ENCODE measurements at regions not wholly inside any gene's neighbourhood (a gene's known extent, or its start where the extent isn't known, plus 50 kb on each side); places are given as distances from the start of the nearest gene placed in this dataset.
A peak's percentile ranks its signal among the peaks of the same experiment; 100 is the strongest.

DNA sequence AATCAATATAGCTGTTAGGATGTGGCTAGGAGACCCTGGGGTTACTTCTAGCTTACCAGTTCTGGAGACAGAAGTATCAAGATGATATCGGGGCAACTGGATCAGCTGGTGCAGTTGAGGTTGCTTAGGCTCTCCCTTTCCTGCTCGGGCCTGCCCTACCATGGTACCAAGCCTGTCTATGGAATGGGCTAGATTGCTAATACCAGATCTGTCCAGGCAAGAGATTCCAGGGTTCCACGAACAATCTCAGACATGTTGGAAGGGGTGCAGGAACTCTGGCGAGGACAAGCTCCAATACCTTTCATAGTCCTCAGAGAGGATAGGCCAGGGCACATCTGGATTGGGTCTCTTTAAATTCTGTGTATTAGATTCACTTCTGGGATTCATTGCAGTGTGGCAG, 53.8 kb downstream of the ADM start:
- DNase-seq (ENCODE audit: low spot score): no peak

DNA sequence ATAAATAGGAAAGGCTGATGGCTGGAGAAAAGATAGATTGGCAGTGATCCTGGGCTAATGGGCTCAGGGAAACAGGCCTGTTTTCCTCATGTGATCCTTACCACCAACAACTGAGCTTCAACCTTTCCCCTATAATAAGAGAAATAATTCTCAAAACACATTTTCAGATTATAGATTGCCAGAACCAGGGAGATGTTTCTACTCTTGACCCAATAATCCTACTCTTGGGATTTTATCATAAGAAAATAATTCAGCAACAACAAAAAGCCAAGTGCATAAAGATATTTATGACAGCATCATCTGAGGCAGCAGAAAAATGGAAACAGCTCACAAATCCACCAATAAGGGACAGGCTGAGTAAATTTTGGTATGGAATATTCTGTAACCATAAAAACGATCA, 54.3 kb downstream of the ADM start:
- no peak for DNase-seq (ENCODE audit: low spot score)

DNA sequence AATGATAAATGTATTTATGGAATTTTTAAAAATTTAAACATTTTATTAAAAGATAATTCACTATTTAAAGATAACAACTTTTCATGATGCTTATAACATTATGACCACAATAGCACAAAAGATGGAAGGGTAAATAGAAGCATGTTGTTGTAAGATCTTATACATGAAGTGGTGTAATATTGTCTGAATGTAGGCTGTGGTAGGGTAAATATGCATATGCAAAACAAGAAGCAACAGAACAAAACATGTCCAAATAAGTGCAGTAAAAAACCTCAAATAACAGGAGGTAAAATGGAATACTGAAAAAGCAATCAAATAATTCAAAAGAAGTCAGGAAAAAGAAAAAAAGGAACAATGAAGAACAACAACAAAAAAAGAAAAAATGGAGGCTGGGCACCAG, 56.0 kb downstream of the ADM start:
- DNase-seq (ENCODE audit: low spot score): no peak

DNA sequence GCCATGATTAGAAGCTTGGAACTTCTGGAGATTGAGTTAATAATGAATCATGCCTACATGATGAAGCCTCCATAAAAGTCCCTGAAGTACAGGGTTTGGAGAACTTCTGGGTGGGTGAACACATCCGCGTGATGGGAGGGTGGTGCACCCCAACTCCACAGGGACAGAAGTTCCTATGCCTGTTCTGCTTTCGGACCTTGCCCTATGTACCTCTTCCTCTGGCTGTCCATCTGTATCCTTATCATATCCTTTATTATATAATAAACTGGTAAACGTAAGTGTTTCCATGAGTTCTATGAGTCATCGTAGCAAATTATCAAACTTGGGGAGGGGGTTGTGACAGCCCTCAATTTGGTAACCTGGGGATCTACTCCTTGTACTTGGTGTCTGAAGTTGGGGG, 60.2 kb downstream of the ADM start:
- no peak for DNase-seq (ENCODE audit: low spot score)

DNA sequence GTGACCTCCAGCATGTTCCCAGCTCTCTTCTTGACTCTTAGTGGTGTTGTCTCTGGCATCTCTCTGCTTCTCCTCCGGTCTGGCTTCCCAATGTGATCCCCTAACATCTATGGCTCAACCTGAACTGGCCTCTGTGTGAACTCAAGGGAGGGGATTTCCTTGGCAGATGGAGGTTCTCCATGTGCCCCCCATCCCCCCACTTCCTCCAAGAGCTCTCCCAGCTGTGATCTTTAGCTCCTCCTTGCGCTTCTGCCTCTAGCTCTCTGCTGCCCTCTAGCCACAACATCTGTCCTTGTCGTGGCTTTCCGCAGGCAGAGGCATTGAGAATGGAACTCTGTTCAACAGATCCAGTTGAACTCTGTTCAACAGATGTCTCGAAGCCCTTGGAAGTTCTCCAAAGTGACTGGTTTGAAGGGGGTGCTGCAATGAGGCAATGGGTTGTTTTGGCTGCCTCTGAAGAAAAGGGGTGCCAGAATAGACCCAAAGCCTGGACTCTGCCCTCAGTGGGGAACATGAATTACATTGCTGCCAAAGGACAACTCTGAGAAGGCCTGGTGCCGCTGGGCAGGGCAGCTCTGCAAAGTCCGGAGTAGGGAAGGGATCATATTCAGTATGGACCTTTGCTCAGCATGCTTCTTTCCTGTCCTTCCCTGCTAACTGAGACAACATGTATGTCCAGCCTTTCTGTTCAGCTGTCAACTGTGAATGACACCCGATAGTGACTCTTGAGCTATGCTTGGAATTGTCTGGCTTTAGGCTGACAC, 61.9 kb downstream of the ADM start:
- peak; percentile 45 for DNase-seq (ENCODE audit: low spot score)

DNA sequence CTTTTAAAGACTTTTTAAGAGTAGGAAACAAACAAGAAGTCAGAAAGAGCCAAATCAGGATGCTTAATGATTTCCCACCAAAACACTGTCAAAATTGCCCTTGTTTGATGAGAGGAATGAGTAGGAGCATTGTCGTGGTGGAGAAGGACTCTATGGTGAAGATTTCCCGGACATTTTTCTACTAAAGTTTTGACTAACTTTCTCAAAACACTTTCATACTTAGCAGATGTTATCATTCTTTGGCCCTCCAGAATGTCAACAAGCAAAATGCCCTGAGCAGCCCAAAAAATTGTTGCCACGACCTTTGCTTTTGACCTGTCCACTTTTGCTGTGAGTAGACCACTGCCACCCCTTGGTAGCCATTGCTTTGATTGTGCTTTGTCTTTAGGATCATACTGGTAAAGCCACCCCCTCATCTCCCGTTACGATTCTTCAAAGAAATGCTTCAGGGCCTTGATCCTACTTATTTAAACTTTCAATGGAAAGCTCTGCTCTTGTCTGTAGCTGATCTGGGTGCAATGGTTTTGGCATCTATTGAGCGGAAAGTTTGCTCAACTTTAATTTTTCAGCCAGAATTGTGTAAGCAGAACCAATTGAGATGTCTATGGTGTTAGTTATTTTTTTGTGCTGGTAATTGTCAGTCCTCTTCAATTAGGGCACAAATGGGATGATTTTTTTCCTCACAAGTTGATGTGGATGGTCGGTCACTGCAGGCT, 67.2 kb downstream of the ADM start:
- no peak for DNase-seq (ENCODE audit: low spot score)

DNA sequence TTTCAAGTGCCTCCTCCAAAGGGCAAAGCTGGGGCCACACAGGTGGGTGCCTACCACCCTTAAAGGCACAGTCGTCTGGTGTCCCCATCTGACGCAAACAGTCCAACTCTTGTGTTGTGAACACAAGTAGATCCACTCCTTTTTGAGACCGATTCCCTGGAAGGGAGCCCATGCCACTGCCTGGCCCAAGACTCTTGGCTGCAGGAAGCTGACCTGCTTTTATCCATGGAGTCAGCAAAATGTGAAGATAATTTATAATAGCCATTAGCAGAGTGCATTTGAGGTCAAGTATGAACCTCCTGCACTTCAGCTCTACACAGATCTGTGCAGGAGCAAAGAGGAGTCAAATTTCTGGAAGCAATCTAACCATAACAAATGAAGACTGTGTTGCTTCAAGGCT, 68.5 kb downstream of the ADM start:
- no peak for DNase-seq (ENCODE audit: low spot score)

DNA sequence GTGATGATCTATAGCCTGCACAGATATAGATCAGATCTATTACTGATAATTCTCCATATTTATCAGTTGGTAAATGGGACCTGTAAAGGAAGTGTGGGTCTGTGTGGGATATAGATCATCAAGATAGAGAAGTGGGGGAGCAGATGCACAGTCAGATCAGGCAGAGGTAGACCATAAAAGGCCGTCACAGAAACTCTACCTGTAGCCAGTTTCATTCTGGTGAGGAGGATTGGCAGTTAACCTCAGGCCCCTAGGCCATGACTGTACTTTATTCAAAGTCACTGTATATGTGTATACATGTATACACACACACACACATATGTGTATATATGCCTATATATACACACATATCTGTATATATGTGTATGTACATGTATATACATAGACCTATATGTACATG, 69.1 kb downstream of the ADM start:
- DNase-seq (ENCODE audit: low spot score): no peak

DNA sequence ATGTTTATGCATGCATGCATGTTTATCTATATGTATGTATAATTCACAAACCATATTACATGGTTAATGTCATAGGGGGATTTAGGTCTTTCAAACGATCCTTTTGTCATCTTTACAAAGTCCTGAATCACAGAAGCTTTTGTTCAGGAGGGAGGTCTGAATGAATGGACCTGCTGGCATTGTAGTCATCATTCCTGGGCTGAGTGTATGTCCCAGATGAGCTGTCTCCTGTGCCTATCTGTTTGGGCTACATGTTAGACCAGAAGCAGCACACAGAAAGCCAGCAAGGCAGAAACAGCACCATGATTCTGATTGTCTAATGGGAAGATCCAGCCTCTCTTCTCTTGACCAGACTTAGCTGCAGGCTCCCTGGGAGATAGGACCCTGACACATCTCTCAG, 69.5 kb downstream of the ADM start:
- no peak for DNase-seq (ENCODE audit: low spot score)

DNA sequence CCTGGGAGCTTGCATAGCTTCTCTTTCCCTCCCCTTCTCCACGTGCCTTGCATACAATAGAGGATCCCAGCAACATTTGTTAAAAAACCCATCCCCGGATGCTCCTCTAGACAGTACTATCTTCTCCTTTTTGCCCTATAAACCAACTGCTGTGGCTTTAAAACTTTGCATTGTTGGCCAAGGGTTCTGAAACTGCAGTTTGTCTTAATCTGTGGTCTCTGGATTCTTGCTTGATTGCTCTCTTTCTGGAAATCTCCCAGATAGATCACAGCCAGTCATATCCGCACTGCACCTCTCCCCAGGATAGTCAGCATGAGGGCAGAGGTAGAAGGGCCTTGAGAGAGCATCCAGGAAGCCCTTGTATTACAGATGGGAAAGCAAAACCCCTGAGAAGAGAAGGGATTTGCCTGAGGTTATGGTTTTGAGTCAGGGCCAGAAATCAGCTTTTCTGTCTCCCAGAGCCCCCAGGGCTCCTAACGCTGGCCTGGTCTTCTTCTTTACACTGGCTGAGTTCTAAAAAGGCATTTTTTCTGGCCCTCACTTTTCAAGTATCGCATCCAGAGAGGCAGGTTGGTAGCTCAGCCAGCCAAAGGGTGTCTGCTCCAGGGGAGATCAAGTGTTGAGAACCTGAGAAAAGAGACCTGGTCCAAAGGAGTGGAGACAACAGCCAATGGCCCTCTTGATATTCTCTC, 70.6 kb downstream of the ADM start:
- no peak for DNase-seq (ENCODE audit: low spot score)

DNA sequence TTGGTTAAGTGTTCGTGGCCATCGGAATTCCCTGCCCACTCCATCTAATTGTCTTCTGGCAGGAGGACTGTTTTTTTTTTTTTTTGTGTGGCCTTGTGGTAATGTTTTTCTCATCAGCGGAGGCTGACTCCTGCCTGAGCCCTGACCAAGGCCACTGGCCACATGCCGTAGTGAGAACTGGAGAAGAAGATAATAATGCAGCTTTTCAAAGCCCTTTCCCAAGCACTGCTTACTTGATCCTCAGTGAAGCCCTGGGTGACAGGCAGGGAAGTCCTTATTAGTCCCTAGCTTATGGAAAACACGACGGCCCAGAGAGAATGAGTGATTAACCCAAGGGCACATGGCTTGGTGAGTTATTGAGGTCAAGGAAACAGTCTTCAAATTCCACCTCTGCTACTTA, 71.2 kb downstream of the ADM start:
- DNase-seq (ENCODE audit: low spot score): no peak

DNA sequence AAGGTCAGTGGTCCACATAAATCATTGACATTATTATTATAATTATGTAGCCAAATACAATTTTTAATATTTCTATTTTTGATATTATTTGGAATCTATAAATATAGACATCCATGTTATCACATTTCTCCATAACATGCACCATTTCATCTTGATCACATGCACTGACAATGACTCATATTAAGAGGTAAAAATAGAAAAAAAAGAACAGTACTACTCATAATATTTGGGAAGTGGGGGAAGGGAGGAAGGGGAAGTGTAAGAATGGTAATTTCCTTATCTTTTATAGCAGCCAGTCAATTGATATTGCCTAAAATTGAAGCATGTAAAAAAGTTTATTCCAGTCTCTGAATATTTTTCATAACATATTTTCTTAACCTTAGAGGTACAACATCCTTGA, 72.3 kb downstream of the ADM start:
- no peak for DNase-seq (ENCODE audit: low spot score)

DNA sequence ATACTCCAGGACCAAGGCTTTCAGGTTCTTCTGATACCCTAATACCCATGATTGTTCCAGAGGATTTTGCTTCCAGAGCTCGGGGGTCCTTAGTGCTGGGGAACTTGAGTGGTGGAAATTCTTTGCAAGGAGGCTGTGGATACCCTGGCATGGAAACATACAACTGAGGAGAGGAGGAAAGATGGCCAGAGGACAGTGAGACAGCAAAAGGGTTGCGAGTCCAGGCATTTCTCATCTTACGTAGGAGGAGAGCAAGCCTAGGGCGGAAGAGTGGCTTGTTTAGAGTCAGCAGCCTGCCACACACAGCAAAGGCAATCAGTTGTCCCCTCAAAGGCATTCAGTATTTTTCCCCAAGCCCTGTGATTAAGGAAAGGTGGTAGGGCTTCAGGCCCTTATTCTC, 73.5 kb downstream of the ADM start:
- DNase-seq (ENCODE audit: low spot score): no peak

DNA sequence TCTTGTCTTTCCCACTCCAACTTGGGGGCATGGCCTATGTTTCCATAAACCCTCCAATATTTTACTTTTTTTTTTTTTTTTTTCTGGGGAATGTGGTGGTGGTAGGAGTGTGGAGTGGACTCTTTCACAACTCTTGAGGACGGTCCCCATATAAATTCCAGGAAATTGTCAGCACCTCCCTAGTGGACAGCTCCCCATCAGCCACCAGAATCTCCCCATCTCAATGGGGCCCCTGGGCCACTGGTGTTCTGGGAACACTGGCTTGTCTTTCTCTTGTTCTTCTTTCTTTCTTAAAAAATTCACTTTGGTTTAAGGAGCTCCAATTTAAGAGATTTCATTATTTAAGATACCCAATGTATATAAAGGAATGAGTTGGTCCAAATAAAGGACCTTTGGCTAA, 74.1 kb downstream of the ADM start:
- no peak for DNase-seq (ENCODE audit: low spot score)

DNA sequence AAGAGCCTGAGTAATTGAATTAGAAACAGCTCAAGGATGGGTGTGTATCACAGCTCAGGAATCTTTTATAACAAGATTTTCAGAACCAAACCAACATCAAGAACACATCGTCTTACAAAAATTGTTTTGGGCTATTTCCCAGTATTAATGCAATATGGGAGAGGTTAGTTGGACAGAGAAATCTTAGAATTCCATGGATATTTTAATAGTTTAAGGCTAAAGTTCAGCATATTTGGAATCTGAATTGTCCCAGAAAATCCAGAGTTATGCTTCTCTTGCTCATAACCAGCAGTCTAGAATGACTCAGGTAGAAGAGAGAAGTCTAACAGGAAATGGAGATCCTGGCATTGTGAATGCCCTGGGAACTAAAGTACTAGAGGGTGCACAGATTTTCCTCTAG, 74.6 kb downstream of the ADM start:
- DNase-seq (ENCODE audit: low spot score): no peak

DNA sequence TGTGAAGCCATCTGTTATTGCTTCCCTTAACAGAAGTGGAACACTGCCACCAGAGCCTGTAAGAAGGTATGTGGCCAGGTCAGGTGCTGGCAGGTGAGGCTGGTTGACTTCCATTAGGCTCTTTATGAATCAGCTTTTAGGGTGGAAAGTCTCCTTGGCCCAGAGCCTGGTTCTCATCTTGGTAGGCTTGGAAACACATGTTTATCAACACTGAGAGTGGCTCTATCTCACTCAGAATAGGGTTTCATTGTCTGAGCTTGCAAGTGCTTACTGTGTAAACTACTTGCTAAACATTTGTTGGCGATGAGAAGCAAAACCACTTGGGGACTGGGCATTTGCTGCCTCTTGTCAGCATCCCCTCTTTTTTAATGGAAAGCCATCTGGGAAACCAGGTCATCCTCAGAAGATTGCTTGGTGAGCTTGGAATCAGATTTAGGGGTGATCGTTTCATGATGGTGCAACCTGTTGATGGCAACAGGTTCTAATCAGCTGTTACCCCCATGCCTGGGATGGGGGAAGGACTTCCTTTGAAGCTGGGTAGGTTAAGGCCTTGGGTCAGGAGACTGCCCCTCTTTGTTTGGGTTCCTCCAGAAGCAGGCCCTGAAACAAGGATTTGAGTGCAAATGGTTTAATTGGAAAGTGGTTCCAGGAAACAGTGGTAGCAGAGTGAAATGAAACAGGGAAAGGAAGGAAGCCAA, 75.0 kb upstream of the AMPD3 start:
- DNase-seq (ENCODE audit: low spot score): no peak

DNA sequence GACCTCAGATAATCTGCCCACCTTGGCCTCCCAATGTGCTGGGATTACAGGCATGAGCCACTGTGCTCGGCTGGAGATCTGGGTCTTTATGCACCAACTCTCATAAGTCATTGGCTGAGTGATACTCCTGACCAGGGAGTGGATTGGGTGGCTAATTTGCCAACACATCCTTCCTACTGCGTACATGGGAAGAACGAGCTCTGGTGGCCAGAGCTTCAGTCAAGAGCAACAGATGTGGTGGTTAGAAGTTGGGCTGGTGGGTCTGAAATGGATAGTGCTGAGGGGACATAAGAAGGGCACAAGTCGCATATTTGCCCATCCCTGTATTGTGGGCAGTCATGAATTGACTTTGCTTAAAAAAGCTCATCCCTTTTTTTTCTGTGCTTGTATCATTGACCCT, 74.1 kb upstream of the AMPD3 start:
- DNase-seq (ENCODE audit: low spot score): no peak

DNA sequence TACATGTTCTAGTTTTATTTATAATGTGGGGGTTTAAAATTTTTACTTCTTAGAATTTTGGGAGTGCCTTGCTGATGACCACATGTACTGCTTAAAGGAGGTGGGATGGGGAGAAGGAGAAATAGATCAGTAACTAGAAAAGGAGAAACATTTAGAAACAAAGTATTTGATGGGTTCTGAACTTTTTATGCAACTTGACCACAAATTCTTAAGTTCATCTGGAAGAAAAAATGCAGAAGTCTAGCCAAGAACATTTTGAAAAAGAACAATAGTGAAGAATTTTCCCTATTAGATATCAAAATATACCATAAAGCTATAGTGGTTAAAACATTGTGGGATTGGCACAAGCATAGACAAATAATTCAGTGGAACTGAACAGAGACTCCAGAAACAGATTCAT, 73.3 kb upstream of the AMPD3 start:
- DNase-seq (ENCODE audit: low spot score): no peak

DNA sequence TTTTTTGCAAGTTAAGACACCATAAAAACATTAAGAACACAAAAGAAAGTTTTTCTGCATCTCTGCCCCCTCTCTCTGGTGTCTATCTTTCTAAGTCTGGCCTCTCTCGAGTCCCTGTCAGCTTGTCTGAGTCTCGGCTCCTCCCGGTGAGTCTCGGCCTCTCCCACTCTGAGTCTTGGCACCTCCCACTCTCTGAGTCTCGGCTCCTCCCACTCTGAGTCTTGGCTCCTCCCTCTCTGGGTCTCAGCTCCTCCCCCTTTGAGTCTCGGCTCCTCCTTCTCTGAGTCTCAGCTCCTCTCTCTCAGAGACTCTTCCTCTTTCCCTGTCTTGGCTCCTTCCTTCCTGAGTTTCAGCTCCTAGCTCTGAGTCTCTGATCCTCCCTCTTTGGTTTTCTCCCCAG, 72.5 kb upstream of the AMPD3 start:
- no peak for DNase-seq (ENCODE audit: low spot score)

DNA sequence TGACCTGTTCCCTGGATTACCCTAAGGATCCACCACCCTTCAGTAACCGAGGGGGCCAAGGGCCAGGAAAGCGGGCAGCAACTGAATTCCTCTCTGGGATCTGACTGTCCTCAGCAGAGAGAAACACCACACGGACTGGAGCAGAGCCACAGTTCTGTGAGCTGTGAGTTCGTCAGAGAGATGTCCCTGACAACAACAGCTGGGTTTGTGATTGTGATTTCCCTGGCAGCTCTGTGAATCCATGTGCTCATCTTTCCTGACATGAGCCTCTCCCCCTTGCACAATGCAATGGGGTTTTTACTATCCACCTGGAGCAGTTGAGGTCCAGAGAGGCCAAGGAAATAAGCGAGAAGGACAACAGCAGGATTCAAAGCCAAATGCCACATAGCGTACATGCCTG, 69.4 kb upstream of the AMPD3 start:
- DNase-seq (ENCODE audit: low spot score): no peak

DNA sequence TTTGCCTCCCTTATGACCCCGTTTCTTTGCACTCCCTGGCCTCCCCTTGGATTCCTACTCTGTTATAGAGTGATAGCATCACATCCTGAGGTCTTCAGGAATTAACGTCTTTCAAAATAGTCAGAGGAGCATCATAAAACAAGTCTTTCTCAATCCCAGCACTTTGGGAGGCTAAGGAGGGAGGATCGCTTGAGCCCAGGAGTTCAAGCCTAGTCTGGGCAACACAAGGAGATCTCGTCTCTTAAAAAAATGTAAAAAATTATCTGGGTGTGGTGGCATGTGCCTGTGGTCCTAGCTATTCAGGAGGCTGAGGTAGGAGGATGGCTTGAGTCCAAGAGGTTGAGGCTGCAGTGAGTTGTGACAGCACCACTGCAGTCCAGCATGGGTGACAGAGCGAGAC, 68.7 kb upstream of the AMPD3 start:
- no peak for DNase-seq (ENCODE audit: low spot score)

DNA sequence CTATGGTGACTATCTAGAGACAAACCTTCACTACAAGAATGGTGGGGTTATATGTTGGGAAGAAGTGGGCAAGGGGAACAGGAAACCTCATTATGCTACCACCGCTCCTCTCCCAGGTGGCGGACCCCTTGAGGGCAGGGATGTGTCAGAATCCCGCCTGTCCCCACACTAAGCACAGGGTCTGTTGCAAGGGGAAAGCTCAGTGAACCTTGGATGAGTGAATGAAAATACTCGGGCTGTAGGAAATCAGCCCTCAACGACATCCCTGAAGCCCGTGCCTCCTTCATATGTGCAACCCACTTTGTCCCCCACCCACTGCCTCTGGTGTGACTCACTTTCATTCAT, 68.2 kb upstream of the AMPD3 start:
- DNase-seq (ENCODE audit: low spot score): no peak
